ENCODE measurements at regions not wholly inside any gene's neighbourhood (a gene's known extent, or its start where the extent isn't known, plus 50 kb on each side); places are given as distances from the start of the nearest gene placed in this dataset.

DNA sequence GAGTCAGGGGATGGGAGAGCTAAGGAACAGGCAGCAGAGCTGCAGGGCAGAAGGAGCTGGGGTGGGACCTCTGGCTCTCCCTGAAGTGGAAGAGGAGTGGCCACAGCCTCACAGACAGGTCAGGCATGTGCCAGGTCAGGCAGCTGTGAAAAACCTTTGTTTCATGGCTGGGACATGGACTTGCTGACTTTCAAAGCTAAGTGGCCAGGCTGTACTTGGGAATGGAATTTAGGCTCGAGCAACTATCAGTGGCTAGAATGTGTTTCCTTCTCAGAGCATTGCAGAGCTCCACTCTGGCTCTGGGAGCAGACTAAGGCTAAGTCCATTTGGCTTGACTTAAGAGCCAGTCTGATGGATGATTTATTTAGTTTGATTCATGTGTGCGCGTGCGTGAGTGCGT lies 385.1 kb downstream of the LMX1A start:
- no peak overlapping the region for H3K4me3 Mint-ChIP-seq
- H3K27me3 Mint-ChIP-seq = no peaks in the 10 kb centered on the region
- no peak overlapping the region for H3K27ac Mint-ChIP-seq
- DNase-seq = no peak
- no peaks in the 10 kb centered on the region for H3K4me1 Mint-ChIP-seq
- H3K36me3 Mint-ChIP-seq (ENCODE audit: low read depth) = no peaks in the 10 kb centered on the region
- intact Hi-C loops (cut with micrococcal nuclease) = no loop called here
- no peaks in the 10 kb centered on the region for H3K9me3 Mint-ChIP-seq

GRCh38 chr1:164969253-164969652 lies 387.3 kb downstream of the LMX1A start:
- no peaks in the 10 kb centered on the region for H3K4me1 Mint-ChIP-seq
- no peaks in the 10 kb centered on the region for H3K9me3 Mint-ChIP-seq
- no peak for DNase-seq
- H3K36me3 Mint-ChIP-seq (ENCODE audit: low read depth) = no peaks in the 10 kb centered on the region
- no peak overlapping the region for H3K27ac Mint-ChIP-seq
- intact Hi-C loops (cut with micrococcal nuclease) = no loop called here
- H3K4me3 Mint-ChIP-seq = no peak overlapping the region
- no peaks in the 10 kb centered on the region for H3K27me3 Mint-ChIP-seq

- Mint-ChIP-seq H3K4me1 (no peaks in the 10 kb centered on the region), H3K9me3 (no peaks in the 10 kb centered on the region), H3K27ac (no peak overlapping the region), H3K4me3 (no peak overlapping the region), H3K36me3 (ENCODE audit: low read depth) (no peaks in the 10 kb centered on the region), H3K27me3 (no peaks in the 10 kb centered on the region)
- intact Hi-C loops (cut with micrococcal nuclease) = no loop called here
- no peak for DNase-seq
These were observed 389.2 kb downstream of the LMX1A start for GRCh38 chr1:164967300-164967699.

GRCh38 chr1:164961715-164962114 lies 394.8 kb downstream of the LMX1A start:
- DNase-seq = no peak
- Mint-ChIP-seq H3K27ac (no peak overlapping the region), H3K4me3 (no peak overlapping the region), H3K4me1 (no peaks in the 10 kb centered on the region), H3K27me3 (no peaks in the 10 kb centered on the region), H3K36me3 (ENCODE audit: low read depth) (no peaks in the 10 kb centered on the region), H3K9me3 (no peaks in the 10 kb centered on the region)
- intact Hi-C loops (cut with micrococcal nuclease) = no loop called here

DNA sequence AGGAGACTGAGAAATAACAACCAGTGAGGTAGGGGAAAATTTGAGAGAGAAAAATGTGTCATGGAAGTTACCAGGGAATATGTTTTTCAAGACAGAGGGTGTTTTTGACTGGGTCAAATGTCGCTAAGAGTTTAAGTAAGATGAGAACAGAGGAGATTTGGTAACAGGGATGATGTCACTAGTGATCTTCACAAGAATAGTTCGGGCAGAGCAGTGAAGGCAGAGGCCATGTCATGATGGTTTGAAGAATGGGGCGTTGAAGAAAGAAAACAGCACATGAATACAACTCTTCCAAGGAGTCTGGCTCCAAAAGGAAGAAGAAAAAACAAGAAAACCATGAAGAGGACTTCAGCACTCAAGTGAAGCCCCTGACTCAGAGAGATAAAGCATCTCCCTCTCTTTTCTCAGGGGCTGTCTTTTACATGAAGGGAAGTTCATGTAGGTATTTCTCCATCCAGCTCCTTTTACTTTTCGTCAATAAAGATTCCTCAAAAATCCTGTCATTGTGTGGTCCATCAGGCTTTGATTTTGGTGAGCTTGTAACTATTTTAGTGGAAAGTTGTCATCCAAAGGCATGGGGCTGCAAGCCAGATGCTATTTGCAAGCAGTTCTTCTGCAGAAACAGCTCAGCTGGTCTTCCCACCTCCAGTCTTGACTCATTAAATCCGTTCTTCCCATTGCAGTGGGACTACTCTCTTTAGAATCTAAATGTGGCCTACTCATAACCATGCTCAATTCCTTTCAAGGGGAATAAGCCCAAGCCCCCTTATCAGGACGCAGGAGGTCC lies 397.3 kb downstream of the LMX1A start:
- Mint-ChIP-seq H3K9me3 (no peaks in the 10 kb centered on the region), H3K27ac (no peak overlapping the region), H3K27me3 (no peaks in the 10 kb centered on the region), H3K36me3 (ENCODE audit: low read depth) (no peaks in the 10 kb centered on the region), H3K4me3 (no peak overlapping the region), H3K4me1 (no peaks in the 10 kb centered on the region)
- intact Hi-C loops (cut with micrococcal nuclease) = no loop called here
- DNase-seq = no peak

- H3K36me3 Mint-ChIP-seq (ENCODE audit: low read depth) = no peaks in the 10 kb centered on the region
- DNase-seq = no peak
- H3K27me3 Mint-ChIP-seq = no peaks in the 10 kb centered on the region
- intact Hi-C loops (cut with micrococcal nuclease) = no loop called here
- H3K4me3 Mint-ChIP-seq = no peak overlapping the region
- H3K9me3 Mint-ChIP-seq = no peaks in the 10 kb centered on the region
- no peaks in the 10 kb centered on the region for H3K4me1 Mint-ChIP-seq
- no peak overlapping the region for H3K27ac Mint-ChIP-seq
These were observed 394.8 kb downstream of the PBX1 start for GRCh38 chr1:164953815-164954214.

GRCh38 chr1:164953098-164953497 lies 394.1 kb downstream of the PBX1 start:
- intact Hi-C loops (cut with micrococcal nuclease) = no loop called here
- H3K9me3 Mint-ChIP-seq = peaks cover 6% of the 10 kb centered on the region

DNA sequence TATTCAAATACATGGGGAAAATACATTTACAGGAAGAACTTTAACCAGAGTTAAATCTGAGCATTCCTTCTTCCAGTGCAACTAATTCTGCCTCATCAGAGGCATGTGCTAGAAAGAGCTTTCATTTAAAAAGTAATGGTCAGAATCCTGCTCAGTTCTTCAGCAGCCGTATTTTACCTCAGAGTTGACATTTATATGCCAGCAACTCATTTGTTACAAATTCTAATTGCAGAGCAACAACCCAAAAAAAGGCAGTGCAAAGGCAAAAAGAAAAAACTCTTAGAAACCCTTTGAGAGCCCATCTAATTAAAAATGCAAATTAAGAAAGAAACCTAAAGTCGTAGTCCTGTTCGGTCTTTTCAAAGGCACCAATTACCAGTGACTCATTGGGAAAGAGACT lies 392.5 kb downstream of the PBX1 start:
- Mint-ChIP-seq H3K27ac (no peak overlapping the region), H3K27me3 (no peaks in the 10 kb centered on the region), H3K4me1 (no peaks in the 10 kb centered on the region), H3K4me3 (no peak overlapping the region), H3K36me3 (ENCODE audit: low read depth) (no peaks in the 10 kb centered on the region), H3K9me3 (peaks cover 6% of the 10 kb centered on the region)
- DNase-seq = no peak
- intact Hi-C loops (cut with micrococcal nuclease) = no loop called here

More at GRCh38 chr1:164953098-164953497, 394.1 kb downstream of the PBX1 start:
- Mint-ChIP-seq H3K27ac (no peak overlapping the region), H3K4me1 (no peaks in the 10 kb centered on the region), H3K27me3 (no peaks in the 10 kb centered on the region), H3K36me3 (ENCODE audit: low read depth) (no peaks in the 10 kb centered on the region), H3K4me3 (no peak overlapping the region)
- DNase-seq = no peak

GRCh38 chr1:164950541-164950986 lies 391.6 kb downstream of the PBX1 start:
- Mint-ChIP-seq H3K27me3 (no peaks in the 10 kb centered on the region), H3K36me3 (ENCODE audit: low read depth) (no peaks in the 10 kb centered on the region), H3K9me3 (peaks cover 6% of the 10 kb centered on the region), H3K4me3 (no peak overlapping the region), H3K27ac (no peak overlapping the region), H3K4me1 (no peaks in the 10 kb centered on the region)
- no peak for DNase-seq
- intact Hi-C loops (cut with micrococcal nuclease) = no loop called here

DNA sequence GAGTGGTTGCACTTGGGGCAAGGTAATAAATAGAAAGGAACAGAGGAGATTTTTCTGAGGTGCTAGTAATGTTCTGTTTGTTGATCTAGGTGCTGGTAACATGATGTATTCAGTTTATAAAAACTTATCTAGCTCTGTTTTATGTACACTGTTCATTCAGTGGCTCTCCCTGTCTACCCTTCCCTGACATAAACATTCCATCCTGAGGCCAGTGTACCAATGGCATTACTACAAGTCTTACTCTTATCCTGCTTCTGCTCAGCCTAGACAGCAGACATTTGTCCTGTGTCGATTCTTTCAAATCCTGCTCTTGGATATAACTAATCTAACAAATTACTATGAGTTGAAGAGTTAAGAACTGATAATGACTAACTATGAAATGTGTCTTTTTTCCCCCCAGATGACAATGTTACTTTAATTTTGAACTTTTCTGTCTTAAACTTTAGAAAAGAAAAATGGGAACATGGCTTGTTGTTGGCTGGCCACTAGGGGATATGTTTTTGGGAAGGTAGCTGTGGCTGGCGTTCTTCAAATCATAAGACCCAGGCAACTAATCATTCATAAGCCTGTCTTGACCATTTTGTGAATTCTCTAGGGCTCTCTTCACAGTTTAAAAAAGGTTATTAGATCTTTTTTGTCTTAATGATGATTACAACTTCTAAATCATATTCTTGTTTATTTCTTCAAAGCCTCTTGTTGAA lies 390.9 kb downstream of the PBX1 start:
- Mint-ChIP-seq H3K4me1 (no peaks in the 10 kb centered on the region), H3K27ac (no peak overlapping the region), H3K4me3 (no peak overlapping the region), H3K27me3 (no peaks in the 10 kb centered on the region), H3K9me3 (peaks cover 6% of the 10 kb centered on the region), H3K36me3 (ENCODE audit: low read depth) (no peaks in the 10 kb centered on the region)
- intact Hi-C loops (cut with micrococcal nuclease) = no loop called here
- no peak for DNase-seq

DNA sequence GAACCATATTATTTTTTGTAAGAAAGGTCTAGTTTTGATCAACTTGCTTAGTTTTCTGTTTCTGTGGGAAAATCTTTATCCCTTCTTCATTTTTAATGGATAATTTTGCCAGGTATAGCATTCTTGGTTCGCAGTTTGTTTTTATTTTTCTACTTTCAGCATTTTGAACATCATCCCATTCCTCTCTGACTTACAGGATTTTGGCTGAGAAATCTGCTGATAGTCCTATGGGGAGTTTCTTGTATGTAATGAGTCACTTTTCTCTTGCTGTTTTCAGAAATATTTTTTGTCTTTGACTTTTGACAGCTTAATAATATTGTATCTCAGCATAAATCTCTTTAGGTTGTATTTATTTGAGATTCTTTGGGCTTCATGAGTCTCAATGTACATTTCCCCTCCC lies 389.1 kb downstream of the PBX1 start:
- H3K36me3 Mint-ChIP-seq (ENCODE audit: low read depth) = no peaks in the 10 kb centered on the region
- intact Hi-C loops (cut with micrococcal nuclease) = no loop called here
- no peak overlapping the region for H3K4me3 Mint-ChIP-seq
- no peak for DNase-seq
- no peaks in the 10 kb centered on the region for H3K4me1 Mint-ChIP-seq
- peaks cover 6% of the 10 kb centered on the region for H3K9me3 Mint-ChIP-seq
- no peak overlapping the region for H3K27ac Mint-ChIP-seq
- no peaks in the 10 kb centered on the region for H3K27me3 Mint-ChIP-seq

DNA sequence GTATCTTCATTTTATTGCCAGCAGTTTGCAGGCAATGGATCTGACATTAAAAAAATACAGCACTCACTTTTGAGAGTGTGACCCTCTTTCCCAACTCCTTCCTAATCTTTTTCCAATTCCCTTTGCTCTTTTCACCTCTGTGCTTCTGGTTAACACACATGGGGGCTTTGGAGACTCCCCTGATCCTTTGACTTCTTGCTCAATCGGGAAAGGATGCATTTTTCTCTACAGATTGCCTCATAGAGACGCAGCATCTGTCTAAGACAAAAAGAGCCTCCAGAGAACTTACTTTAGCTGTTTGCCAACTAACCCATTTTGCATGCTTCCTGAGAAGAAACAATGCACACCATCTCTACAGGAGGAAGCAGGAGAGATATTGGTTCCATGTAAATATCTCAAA lies 378.3 kb downstream of the PBX1 start:
- Mint-ChIP-seq H3K9me3 (no peaks in the 10 kb centered on the region), H3K36me3 (ENCODE audit: low read depth) (no peaks in the 10 kb centered on the region), H3K4me3 (no peak overlapping the region), H3K4me1 (no peaks in the 10 kb centered on the region), H3K27ac (no peak overlapping the region), H3K27me3 (no peaks in the 10 kb centered on the region)
- intact Hi-C loops (cut with micrococcal nuclease) = no loop called here
- no peak for DNase-seq

- Mint-ChIP-seq H3K36me3 (ENCODE audit: low read depth) (no peaks in the 10 kb centered on the region), H3K27me3 (no peaks in the 10 kb centered on the region), H3K4me3 (no peak overlapping the region), H3K4me1 (no peaks in the 10 kb centered on the region), H3K27ac (no peak overlapping the region), H3K9me3 (no peaks in the 10 kb centered on the region)
- no peak for DNase-seq
- intact Hi-C loops (cut with micrococcal nuclease) = no loop called here
These were observed 373.6 kb downstream of the PBX1 start for GRCh38 chr1:164932580-164932979.

- H3K36me3 Mint-ChIP-seq (ENCODE audit: low read depth) = no peaks in the 10 kb centered on the region
- no peak for DNase-seq
- no peaks in the 10 kb centered on the region for H3K4me1 Mint-ChIP-seq
- intact Hi-C loops (cut with micrococcal nuclease) = no loop called here
- no peaks in the 10 kb centered on the region for H3K27me3 Mint-ChIP-seq
- no peak overlapping the region for H3K4me3 Mint-ChIP-seq
- no peak overlapping the region for H3K27ac Mint-ChIP-seq
- no peaks in the 10 kb centered on the region for H3K9me3 Mint-ChIP-seq
These were observed 371.8 kb downstream of the PBX1 start for GRCh38 chr1:164930833-164931232.
